ENCODE measurements at regions not wholly inside any gene's neighbourhood (a gene's known extent, or its start where the extent isn't known, plus 50 kb on each side); places are given as distances from the start of the nearest gene placed in this dataset.
A peak's percentile ranks its signal among the peaks of the same experiment; 100 is the strongest.

GRCh38 chr5:61912559-61912958 lies 393.4 kb upstream of the KIF2A start:
- Histone ChIP-seq H3K4me1 (ENCODE audit: control insufficient read depth, insufficient read depth, low read length) (no peaks in the 10 kb centered on the region), H3K4me3 (ENCODE audit: low read length) (no peak overlapping the region), H3K9me3 (ENCODE audit: control insufficient read depth, low read length) (peaks cover 16% of the 10 kb centered on the region), H3K9ac (ENCODE audit: low read length) (no peak overlapping the region), H3K27me3 (replicated peaks; ENCODE audit: control insufficient read depth, insufficient read depth, low read length) (no peaks in the 10 kb centered on the region), H3K36me3 (ENCODE audit: control insufficient read depth, insufficient read depth, low read length, severe bottlenecking) (no peaks in the 10 kb centered on the region)
- no peak for DNase-seq (ENCODE audit: low read depth)

GRCh38 chr5:61915646-61916045 lies 390.4 kb upstream of the KIF2A start:
- Histone ChIP-seq H3K4me1 (ENCODE audit: control insufficient read depth, insufficient read depth, low read length) (no peaks in the 10 kb centered on the region), H3K9me3 (ENCODE audit: control insufficient read depth, low read length) (peaks cover 16% of the 10 kb centered on the region), H3K27me3 (replicated peaks; ENCODE audit: control insufficient read depth, insufficient read depth, low read length) (peaks cover 5% of the 10 kb centered on the region), H3K36me3 (ENCODE audit: control insufficient read depth, insufficient read depth, low read length, severe bottlenecking) (no peaks in the 10 kb centered on the region), H3K9ac (ENCODE audit: low read length) (no peak overlapping the region), H3K4me3 (ENCODE audit: low read length) (no peak overlapping the region)
- DNase-seq (ENCODE audit: low read depth): no peak

- no peak for DNase-seq (ENCODE audit: low read depth)
- H3K9ac ChIP-seq (ENCODE audit: low read length): no peak overlapping the region
- peaks cover 14% of the 10 kb centered on the region for H3K9me3 ChIP-seq (ENCODE audit: control insufficient read depth, low read length)
- no peak overlapping the region for H3K4me3 ChIP-seq (ENCODE audit: low read length)
- H3K4me1 ChIP-seq (ENCODE audit: control insufficient read depth, insufficient read depth, low read length): no peaks in the 10 kb centered on the region
- no peaks in the 10 kb centered on the region for H3K36me3 ChIP-seq (ENCODE audit: control insufficient read depth, insufficient read depth, low read length, severe bottlenecking)
- peaks cover 5% of the 10 kb centered on the region for H3K27me3 ChIP-seq (replicated peaks; ENCODE audit: control insufficient read depth, insufficient read depth, low read length)
Observed at GRCh38 chr5:61916621-61917620, 389.1 kb upstream of the KIF2A start.

GRCh38 chr5:61918611-61919010 lies 387.4 kb upstream of the KIF2A start:
- no peaks in the 10 kb centered on the region for H3K9me3 ChIP-seq (ENCODE audit: control insufficient read depth, low read length)
- peaks cover 14% of the 10 kb centered on the region for H3K27me3 ChIP-seq (replicated peaks; ENCODE audit: control insufficient read depth, insufficient read depth, low read length)
- no peak for DNase-seq (ENCODE audit: low read depth)
- H3K4me3 ChIP-seq (ENCODE audit: low read length): no peak overlapping the region
- H3K36me3 ChIP-seq (ENCODE audit: control insufficient read depth, insufficient read depth, low read length, severe bottlenecking): no peaks in the 10 kb centered on the region
- H3K4me1 ChIP-seq (ENCODE audit: control insufficient read depth, insufficient read depth, low read length): no peaks in the 10 kb centered on the region
- no peak overlapping the region for H3K9ac ChIP-seq (ENCODE audit: low read length)

- Histone ChIP-seq H3K4me3 (ENCODE audit: low read length) (no peak overlapping the region), H3K4me1 (ENCODE audit: control insufficient read depth, insufficient read depth, low read length) (no peaks in the 10 kb centered on the region), H3K36me3 (ENCODE audit: control insufficient read depth, insufficient read depth, low read length, severe bottlenecking) (no peaks in the 10 kb centered on the region), H3K9ac (ENCODE audit: low read length) (no peak overlapping the region), H3K27me3 (replicated peaks; ENCODE audit: control insufficient read depth, insufficient read depth, low read length) (peaks cover 14% of the 10 kb centered on the region), H3K9me3 (ENCODE audit: control insufficient read depth, low read length) (no peaks in the 10 kb centered on the region)
- DNase-seq (ENCODE audit: low read depth): peak; percentile 65
Observed at GRCh38 chr5:61919920-61920319, 386.1 kb upstream of the KIF2A start.

GRCh38 chr5:61924251-61924650 lies 381.8 kb upstream of the KIF2A start:
- no peak overlapping the region for H3K9ac ChIP-seq (ENCODE audit: low read length)
- no peaks in the 10 kb centered on the region for H3K9me3 ChIP-seq (ENCODE audit: control insufficient read depth, low read length)
- no peak for DNase-seq (ENCODE audit: low read depth)
- no peaks in the 10 kb centered on the region for H3K4me1 ChIP-seq (ENCODE audit: control insufficient read depth, insufficient read depth, low read length)
- no peaks in the 10 kb centered on the region for H3K36me3 ChIP-seq (ENCODE audit: control insufficient read depth, insufficient read depth, low read length, severe bottlenecking)
- H3K27me3 ChIP-seq (replicated peaks; ENCODE audit: control insufficient read depth, insufficient read depth, low read length): peaks cover 10% of the 10 kb centered on the region
- no peak overlapping the region for H3K4me3 ChIP-seq (ENCODE audit: low read length)

- H3K4me3 ChIP-seq (ENCODE audit: low read length): no peak overlapping the region
- H3K9me3 ChIP-seq (ENCODE audit: control insufficient read depth, low read length): no peaks in the 10 kb centered on the region
- no peak overlapping the region for H3K9ac ChIP-seq (ENCODE audit: low read length)
- DNase-seq (ENCODE audit: low read depth): no peak
- no peaks in the 10 kb centered on the region for H3K36me3 ChIP-seq (ENCODE audit: control insufficient read depth, insufficient read depth, low read length, severe bottlenecking)
- no peaks in the 10 kb centered on the region for H3K4me1 ChIP-seq (ENCODE audit: control insufficient read depth, insufficient read depth, low read length)
- peaks cover 10% of the 10 kb centered on the region for H3K27me3 ChIP-seq (replicated peaks; ENCODE audit: control insufficient read depth, insufficient read depth, low read length)
Observed at GRCh38 chr5:61926911-61927310, 379.1 kb upstream of the KIF2A start.

- Histone ChIP-seq H3K4me3 (ENCODE audit: low read length) (no peak overlapping the region), H3K27me3 (replicated peaks; ENCODE audit: control insufficient read depth, insufficient read depth, low read length) (no peaks in the 10 kb centered on the region), H3K9ac (ENCODE audit: low read length) (no peak overlapping the region), H3K4me1 (ENCODE audit: control insufficient read depth, insufficient read depth, low read length) (no peaks in the 10 kb centered on the region), H3K36me3 (ENCODE audit: control insufficient read depth, insufficient read depth, low read length, severe bottlenecking) (no peaks in the 10 kb centered on the region), H3K9me3 (ENCODE audit: control insufficient read depth, low read length) (no peaks in the 10 kb centered on the region)
- no peak for DNase-seq (ENCODE audit: low read depth)
Observed at GRCh38 chr5:61931236-61931635, 374.8 kb upstream of the KIF2A start.

GRCh38 chr5:61933787-61934626 lies 372.0 kb upstream of the KIF2A start:
- H3K4me1 ChIP-seq (ENCODE audit: control insufficient read depth, insufficient read depth, low read length): peaks cover 3% of the 10 kb centered on the region
- no peaks in the 10 kb centered on the region for H3K9me3 ChIP-seq (ENCODE audit: control insufficient read depth, low read length)
- peak; percentile 79 for DNase-seq (ENCODE audit: low read depth)
- H3K9ac ChIP-seq (ENCODE audit: low read length): no peak overlapping the region
- H3K4me3 ChIP-seq (ENCODE audit: low read length): no peak overlapping the region
- no peaks in the 10 kb centered on the region for H3K27me3 ChIP-seq (replicated peaks; ENCODE audit: control insufficient read depth, insufficient read depth, low read length)
- H3K36me3 ChIP-seq (ENCODE audit: control insufficient read depth, insufficient read depth, low read length, severe bottlenecking): no peaks in the 10 kb centered on the region

GRCh38 chr5:61941637-61942036 lies 364.4 kb upstream of the KIF2A start:
- Histone ChIP-seq H3K9ac (ENCODE audit: low read length) (no peak overlapping the region), H3K4me3 (ENCODE audit: low read length) (no peak overlapping the region), H3K36me3 (ENCODE audit: control insufficient read depth, insufficient read depth, low read length, severe bottlenecking) (no peaks in the 10 kb centered on the region), H3K27me3 (replicated peaks; ENCODE audit: control insufficient read depth, insufficient read depth, low read length) (peaks cover 10% of the 10 kb centered on the region), H3K9me3 (ENCODE audit: control insufficient read depth, low read length) (no peaks in the 10 kb centered on the region), H3K4me1 (ENCODE audit: control insufficient read depth, insufficient read depth, low read length) (peaks cover 3% of the 10 kb centered on the region)
- peak; percentile 48 for DNase-seq (ENCODE audit: low read depth)

GRCh38 chr5:61942462-61943049 lies 363.4 kb upstream of the KIF2A start:
- Histone ChIP-seq H3K27me3 (replicated peaks; ENCODE audit: control insufficient read depth, insufficient read depth, low read length) (peaks cover 13% of the 10 kb centered on the region), H3K4me1 (ENCODE audit: control insufficient read depth, insufficient read depth, low read length) (peaks cover 2% of the 10 kb centered on the region), H3K4me3 (ENCODE audit: low read length) (no peak overlapping the region), H3K9ac (ENCODE audit: low read length) (no peak overlapping the region), H3K36me3 (ENCODE audit: control insufficient read depth, insufficient read depth, low read length, severe bottlenecking) (no peaks in the 10 kb centered on the region), H3K9me3 (ENCODE audit: control insufficient read depth, low read length) (no peaks in the 10 kb centered on the region)
- no peak for DNase-seq (ENCODE audit: low read depth)

All from adipocyte (in vitro differentiated cells).